ENCODE measurements at regions not wholly inside any gene's neighbourhood (a gene's known extent, or its start where the extent isn't known, plus 50 kb on each side); places are given as distances from the start of the nearest gene placed in this dataset.
"Not testable (repeated sequence)": the region's sequence is repeated elsewhere in the genome, so short reads cannot be mapped to it uniquely, and the experiment has no call there.

DNA sequence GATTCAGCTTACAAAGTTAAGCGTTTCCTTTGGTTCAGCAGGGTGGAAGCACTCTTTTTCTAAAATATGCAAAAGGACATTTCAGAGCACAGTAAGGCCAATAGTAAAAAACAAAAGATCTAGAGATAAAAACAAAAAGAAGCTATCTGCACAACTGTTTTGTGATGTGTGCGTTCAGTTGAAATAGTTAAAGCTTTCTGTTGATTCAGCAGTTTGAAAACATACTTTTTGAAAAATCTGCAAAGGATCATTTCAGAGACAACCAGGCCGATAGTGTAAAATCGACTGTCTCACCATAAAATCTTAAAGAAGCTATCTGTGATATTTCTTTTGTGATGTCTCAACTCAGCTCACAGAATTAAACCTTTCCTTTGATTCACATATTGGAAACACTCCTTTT, 300.0 kb upstream of the ALG10B start:
- no peak for DNase-seq (ENCODE audit: extremely low read depth, low read depth)

DNA sequence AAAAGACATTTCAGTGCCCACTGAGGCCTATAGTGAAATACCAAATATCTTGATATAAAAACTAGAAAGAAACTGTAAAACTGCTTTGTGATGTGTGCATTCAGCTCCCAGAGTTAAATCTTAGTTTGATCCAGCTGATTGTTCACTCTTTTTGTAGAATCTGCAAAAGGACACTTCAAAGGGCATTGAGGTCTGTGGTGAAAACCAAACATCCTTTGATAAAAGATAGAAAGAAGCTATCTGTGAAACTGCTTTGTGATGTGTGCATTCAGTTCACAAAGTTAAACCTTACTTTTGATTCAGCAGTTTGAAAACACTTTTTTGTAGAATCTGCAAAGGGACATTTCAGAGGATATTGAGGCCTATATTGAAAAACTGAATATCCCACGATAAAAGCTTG, 290.7 kb upstream of the ALG10B start:
- DNase-seq (ENCODE audit: extremely low read depth, low read depth) = no peak

DNA sequence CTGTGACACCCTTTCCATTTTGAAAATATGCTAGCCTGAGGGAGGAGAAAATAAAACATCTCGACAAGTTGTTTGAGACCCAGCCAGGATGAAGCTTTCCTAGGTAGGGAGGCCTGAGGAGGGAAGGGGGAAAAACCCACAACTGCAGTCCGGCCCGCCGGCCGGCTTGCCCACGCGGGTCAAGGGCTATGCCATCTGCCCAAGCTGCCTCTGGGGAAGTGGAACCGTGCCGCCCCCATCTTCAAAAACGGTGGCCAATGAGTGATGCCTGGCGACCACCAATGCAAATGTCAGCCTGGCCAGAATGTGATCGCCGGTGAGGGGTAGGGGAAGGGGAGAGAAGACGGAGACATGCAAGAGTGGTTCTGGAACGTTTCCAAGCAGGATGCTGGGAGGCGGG, 263.5 kb upstream of the ALG10B start:
- no peak for DNase-seq (ENCODE audit: extremely low read depth, low read depth)

DNA sequence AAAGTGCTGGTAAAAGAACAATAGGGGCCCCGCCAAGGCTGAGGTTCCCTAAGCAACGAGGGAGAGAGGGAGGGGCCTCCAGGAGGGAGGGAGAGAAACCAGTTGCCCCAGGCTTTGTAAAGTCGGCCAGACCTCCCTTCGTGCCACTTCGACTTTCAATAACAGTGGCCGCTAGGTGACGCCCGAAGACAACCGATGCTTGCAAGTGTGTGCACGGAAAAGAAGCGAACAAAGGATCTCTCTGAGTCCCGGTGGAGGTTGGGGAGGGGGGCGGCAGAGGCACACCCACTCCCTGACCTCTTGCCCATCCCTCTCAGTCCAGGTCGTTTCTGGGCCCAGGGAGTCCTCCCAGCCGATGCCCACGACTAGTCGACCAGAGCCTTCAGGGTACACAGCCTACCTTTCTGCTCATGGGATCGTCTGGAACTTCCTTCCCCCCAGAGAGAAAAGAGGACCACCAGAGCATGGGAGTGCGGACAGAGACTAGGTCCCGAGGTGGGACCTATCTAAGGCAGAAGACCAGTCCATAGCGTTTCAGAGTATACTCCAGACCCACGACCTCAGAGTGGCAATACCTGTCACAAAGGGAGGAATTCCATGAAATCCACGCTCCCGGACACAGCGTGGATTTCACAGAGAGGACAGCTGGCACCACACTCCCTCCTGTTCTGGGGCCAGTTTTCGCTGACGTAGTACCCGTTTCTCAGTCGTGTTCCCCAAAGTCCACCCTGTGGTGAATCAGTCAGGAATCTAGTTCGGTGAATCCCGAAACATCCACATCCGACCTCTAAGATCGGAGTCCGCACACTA, 262.7 kb upstream of the ALG10B start:
- DNase-seq (ENCODE audit: extremely low read depth, low read depth) = no peak

DNA sequence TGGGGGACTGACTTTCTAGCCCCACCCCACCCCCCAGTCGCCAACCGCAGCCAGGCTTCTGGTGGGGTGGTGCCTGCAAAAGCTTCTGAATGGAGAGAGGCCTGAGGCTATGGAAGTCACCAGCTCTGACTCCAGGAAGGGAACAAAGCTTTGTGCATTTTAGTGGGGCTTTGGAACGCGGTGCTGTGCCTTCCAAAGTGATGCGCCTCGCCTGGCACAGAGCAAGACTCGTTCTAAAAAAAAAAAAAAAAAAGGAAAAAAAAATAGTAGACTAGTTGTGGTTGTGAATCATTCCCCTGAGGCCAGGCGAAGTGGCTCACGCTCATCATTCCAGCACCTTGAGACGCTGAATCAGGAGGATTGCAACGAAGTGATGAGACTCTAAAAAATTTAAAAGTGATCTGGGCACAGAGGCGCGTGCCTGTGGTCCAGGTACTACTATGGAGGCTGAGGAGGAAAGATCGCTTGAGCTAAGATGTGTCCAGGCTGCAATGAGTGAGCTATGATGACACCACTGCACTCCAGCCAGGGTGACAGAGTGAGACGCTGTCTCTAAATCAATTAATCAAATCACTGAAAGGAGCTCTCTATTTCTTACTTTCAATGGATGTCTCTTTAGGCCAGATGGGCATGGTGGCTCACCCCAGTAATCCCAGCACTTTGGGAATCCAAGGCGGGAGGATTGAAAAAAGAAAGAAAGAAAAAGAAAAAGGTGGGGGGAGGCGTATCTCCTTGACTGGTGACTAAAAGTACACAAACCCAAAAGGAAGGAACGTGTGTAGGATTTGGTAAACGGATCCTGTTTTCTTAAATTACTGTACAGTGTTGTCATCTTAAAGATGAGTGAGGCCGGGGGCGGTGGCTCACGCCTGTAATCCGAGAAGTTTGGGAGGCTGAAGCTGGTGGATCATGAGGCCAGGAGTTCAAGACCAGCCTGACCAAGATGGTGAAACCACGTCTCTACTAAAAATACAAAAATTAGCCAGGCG, 259.6 kb upstream of the ALG10B start:
- no peak for DNase-seq (ENCODE audit: extremely low read depth, low read depth)

DNA sequence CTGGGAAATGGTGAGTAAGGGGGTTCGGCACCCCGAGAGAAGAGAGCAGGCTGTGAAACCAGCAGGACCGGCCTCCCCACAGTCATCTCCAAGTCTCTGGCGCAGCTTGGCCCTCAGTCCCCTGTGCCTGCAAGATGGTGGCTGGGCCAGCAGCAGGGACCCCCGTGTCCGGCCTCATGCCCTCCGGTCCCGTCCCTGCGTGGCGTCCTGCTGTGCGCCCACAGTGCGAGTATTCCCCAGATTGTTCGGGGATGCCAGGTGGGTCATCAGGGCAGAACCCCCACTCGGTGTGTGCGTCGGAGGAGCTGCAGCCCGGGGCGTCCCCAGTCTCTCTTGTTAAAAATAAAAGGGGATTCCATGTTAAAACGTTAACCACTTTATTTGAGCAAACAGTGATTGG, 216.9 kb upstream of the ALG10B start:
- DNase-seq (ENCODE audit: extremely low read depth, low read depth) = no peak

DNA sequence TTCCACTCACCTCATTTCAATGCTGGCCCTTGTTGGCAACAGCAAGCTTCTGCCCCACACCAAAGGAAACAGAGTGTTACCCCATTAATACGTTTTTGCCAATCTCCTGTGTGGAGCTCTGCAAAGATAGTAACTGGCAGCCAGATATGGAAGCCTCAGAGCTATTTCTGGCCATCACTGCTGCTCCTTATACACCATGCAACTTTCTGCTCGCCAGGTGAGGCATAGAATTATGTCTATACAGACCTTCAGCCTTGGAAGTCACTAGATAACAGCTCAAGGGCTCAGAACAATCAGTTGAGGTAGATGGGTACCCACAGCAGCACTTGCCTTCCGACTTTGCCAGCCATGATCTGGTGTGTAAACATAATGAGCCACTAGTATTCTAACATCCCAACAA, 214.8 kb upstream of the ALG10B start:
- DNase-seq (ENCODE audit: extremely low read depth, low read depth) = no peak

DNA sequence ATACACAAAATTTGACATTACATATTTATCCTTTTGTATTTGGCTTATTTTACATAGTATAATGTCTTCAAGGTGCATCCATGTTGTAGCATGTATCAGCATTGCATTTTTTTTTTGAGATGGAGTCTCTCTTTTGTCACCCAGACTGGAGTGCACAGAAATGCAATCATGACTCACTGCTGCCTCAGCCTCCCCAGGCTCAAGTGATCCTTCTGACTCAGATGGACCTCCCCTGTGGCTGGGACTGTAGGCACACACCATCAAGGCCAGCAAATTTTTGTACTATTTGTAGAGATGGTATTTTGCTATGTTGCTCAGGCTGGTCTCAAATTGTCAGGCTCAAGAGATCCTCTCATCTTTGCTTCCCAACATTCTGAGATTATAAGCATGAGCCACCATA, 214.4 kb upstream of the ALG10B start:
- no peak for DNase-seq (ENCODE audit: extremely low read depth, low read depth)

DNA sequence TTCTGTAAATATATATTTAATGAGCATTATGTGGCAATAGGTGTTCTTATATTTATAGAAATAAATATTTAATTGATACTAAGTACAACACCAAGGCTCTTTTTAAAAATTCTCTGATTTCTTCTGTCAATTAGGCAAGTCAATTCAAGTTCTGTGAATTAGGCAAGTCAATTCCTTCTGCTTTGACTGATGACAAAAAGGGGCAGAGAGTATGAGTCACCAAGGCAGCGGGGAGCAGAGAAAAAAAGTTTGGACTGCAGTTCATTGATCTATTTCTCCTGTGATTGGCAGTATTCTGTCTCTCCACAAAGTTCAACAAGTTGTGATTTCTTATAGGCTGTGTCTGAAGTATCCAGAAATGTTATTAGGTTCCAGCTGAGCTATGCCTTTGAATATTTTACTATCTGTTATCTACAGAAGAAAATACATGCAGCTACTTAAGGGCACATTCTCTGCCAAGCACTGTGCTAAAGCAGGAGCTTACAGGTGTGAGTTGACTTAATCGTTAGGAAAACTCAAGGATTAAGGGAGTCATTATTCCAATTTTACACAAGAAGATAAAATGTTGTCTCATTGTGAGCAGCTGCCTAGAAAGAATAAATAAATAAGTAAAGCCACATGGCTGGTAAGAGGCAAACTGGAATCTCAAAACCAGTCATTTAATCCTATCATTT, 206.4 kb upstream of the ALG10B start:
- DNase-seq (ENCODE audit: extremely low read depth, low read depth) = no peak

DNA sequence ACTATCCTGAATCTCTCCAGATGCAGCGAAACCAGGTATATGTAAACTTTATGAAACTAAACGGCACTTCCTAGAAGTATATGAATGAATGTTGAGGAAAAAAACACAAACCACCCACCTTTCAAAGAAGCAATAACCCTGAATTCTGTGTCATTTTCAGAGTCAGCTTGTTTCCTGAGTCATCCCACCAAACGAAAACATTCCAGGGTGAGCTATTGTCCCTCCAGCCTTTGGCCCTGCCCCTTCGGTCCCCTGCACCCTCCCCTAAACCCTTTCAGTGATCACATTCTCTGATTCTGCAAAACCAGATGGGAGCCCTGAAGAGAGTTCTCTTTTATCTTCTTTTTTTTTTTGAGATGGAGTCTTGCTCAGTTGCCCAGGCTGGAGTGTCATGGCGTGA, 202.6 kb upstream of the ALG10B start:
- no peak for DNase-seq (ENCODE audit: extremely low read depth, low read depth)

DNA sequence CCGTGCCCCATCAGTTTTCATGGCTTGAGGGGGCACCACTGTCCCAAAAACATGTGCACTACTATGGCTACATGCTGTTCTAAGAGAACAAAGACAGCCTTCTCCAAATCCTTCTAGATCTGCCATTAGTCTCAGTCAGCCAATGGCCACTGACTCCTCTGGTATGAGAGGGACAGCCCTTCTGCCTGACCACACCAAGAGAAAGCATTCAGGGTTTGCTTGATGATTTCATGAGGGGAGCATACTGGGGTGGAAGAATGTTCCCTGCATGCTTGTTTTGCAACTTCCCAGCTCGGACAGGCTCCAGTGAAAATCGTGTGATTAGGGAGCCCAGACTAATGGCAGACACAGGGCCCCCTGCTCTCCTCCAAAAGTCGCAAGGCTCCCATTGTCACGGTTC, 199.6 kb upstream of the ALG10B start:
- DNase-seq (ENCODE audit: extremely low read depth, low read depth) = no peak

DNA sequence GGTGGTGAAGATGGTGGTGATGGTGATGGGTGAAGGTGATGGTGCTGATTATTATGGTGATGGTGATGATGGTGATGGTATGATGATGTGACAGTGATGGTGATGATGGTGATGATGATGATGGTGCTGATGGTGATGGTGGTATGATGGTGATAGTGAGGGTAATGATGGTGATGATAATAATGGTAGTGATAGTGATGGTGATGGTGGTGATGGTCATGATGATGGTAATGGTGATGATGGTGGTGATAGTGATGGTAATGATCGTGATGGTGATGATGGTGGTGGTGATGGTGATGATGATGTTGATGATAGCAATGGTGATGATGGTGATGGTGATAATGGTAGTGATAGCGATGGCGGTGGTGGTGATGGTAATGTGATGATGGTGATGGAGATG, 197.9 kb upstream of the ALG10B start:
- DNase-seq (ENCODE audit: extremely low read depth, low read depth) = no peak

DNA sequence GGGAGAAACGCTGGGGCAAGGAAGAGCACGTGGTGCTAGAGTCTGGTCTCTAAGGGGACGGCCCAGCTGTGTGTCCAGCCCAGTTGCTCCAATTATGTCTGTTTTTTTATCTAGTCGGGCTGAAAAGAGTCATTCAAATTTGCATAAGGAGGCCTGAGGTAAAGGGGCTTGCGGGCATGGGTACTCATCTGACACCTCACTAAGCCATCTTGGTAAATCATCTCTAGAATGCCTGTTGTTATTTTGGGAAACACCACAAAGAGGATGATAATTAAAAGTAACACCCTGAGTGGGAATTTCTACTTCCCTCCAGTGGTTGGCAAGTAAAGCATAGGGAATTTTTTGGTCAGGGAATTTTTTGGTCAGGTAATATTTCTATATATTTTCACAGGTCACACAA, 196.1 kb upstream of the ALG10B start:
- DNase-seq (ENCODE audit: extremely low read depth, low read depth) = no peak

DNA sequence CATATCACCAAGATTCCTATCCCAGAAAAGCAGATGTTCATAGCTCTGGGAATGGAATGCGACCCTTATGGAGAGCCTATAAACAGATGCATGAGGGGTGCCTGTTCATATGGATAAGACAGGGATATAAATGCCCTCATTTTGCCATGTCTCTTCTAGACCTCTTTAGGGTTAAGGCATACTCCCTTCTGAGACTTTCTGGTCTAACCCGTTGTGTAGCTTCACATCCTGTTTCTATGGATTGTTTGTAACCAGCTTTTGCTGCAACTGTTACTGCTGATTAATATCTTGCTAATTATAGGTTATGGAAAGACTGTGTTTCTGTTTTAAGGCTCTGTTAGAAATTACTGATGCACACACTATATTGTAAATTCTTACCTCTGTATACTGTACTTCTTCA, 193.5 kb upstream of the ALG10B start:
- not testable (repeated sequence) for DNase-seq (ENCODE audit: extremely low read depth, low read depth)

DNA sequence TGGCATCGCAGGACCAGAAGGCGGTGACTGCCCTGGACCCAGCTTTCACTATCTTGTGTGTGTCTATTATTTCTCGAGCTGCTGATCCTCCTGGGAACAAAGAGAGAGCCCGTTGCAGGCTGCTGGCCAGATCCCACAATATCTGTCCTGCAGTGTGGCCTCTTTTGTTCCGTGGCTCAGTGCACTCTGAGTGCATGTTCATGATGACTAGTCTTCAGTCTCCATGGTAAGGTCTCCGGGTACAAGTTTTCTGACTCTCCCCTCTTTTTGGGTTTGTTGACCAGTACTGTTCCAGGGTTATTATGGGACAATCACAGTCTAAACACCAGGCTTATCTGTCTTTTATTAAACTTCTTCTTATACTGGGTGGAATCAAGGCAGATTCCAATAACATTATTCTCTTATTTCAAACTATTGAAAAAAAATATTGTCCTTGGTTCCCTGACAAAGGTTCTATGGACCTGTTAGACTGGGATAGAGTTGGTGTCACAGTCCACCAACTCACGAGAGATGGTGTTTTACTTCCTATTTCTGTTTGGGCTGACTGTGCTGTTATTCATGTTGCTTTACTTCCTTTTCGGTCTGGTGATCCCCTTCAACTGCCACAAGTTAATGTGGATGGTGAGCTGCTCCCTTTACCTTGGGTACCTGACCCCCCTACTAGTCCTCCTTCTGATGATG, 192.9 kb upstream of the ALG10B start:
- DNase-seq (ENCODE audit: extremely low read depth, low read depth) = no peak

DNA sequence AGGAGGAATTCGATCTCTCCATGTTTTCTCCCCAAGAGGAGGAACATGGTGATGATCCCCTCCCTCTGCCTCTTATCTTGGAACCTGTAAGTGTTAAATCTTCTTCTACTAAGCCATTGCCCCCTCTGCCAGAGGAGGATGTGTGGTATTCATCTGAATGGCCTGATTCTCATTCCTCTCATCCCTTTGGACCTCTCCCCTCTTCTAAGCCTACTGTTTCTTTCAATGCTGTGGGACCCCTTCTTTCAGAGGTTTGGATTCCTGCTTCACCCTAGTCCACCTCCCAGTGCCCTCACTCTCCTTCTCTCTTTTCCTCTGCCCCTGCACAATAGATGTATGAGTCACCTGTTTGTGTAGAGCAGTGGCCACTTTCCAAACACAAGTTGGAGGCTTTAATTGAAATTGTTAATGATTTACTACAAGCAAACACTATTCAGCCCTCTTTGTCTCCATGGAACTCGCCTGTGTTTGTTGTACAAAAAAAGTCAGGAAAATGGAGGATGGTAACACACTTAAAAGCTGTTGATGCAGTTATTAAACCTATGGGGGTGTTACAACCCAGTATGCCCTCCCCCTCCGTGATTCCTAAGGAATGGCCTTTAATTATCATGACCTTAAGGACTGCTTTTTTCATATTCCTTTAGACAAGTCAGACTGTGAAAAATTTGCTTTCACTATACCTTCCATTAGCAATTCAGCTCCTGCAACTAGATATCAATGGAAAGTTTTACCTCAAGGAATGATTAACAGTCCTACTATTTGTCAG, 192.1 kb upstream of the ALG10B start:
- no peak for DNase-seq (ENCODE audit: extremely low read depth, low read depth)

DNA sequence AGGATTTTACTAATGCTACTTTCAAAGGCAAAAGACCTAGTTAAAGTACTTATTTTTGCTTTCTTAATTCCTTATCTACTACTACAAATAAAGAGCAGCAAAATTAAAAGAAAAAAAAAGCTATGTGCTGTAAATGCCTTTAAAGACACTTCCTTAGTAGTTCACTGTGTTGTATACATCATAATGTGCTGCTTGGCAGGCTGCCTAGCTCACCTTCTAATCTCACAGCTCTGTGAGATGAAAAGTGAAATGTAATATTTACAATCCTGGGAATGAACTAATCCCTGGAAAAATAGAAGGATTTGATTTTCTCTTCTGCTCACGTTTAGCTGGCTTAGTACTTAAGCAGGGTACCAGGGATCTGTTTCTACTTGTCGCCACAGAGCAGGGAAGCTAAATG, 184.4 kb upstream of the ALG10B start:
- DNase-seq (ENCODE audit: extremely low read depth, low read depth) = no peak

DNA sequence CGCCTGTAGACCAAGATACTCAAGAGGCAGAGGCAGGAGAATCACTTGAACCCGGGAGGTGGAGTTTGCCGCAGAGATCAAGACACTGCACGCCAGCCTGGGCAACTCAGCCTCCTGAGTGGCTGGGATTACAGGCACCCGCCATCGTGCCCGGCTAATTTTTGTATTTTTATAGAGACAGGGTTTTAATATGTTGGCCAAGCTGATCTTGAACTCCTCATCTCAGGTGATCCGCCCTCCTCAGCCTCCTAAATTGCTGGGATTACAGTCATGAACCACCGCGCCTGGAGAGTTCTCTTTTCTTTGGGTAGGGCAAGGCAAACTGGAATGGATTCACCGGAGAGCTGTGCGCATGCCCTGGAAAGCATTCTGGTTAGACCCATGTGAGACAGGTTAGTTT, 179.3 kb upstream of the ALG10B start:
- DNase-seq (ENCODE audit: extremely low read depth, low read depth) = no peak

DNA sequence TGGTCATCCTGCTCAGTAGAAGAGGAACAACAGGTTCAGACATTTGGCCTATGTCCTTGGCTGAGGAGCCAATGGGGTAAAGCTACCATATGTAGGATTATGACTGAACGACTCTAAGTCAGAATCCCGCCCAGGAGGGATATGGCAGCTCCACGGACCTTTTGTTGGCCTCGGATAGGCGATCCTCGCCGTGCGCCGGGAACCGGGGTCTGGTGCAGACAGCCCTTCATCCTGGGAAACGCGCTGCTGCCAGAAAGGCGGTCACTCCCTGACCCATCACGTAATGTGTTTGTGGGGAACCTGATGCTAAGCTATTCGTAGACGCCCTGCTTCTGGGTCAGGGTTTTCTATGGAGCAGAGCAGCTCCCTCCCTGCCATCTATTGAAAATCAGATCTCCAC, 178.9 kb upstream of the ALG10B start:
- DNase-seq (ENCODE audit: extremely low read depth, low read depth) = no peak
